GM12875 (cell line): ENCODE measurements at regions not wholly inside any gene's neighbourhood (a gene's known extent, or its start where the extent isn't known, plus 50 kb on each side); places are given as distances from the start of the nearest gene placed in this dataset.

Experiments used
- H3K4me3 ChIP-seq: one replicate; pipeline ENCODE4 v1.5.1; 2011; ENCODE audit warnings: low read depth, low read length, control low read depth
- TF ChIP-seq, protein P1 (sequence below): IDR thresholded peaks from 2 replicates; pipeline ENCODE4 v1.5.1; 2011; ENCODE audit warnings: low read depth, mild to moderate bottlenecking, control low read depth, inconsistent platforms, low read length, moderate library complexity, borderline replicate concordance; ENCODE audit not compliant: insufficient read depth

DNA sequence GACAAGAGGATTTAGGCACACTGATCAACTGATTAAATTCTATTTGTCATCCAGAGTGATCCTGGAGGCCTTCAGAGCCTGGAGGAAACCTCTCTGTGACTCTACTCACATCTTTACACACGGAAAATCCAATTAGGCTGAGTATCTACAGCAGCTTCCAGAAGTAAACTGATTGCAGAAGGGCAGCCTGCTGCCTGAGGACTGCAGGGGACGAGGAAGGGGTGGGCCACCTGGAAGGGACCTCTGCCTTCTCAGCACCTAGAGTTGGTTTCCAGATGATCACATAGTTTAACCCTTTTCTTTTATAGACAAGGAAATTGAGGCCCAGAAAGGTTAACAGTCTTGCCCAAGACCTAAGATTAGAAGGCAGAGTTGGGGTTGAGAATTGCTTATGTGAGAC is 206.1 kb downstream of the DAD1 start:
- H3K4me3 ChIP-seq: no peak overlapping the region
- TF ChIP-seq, protein P1, sequence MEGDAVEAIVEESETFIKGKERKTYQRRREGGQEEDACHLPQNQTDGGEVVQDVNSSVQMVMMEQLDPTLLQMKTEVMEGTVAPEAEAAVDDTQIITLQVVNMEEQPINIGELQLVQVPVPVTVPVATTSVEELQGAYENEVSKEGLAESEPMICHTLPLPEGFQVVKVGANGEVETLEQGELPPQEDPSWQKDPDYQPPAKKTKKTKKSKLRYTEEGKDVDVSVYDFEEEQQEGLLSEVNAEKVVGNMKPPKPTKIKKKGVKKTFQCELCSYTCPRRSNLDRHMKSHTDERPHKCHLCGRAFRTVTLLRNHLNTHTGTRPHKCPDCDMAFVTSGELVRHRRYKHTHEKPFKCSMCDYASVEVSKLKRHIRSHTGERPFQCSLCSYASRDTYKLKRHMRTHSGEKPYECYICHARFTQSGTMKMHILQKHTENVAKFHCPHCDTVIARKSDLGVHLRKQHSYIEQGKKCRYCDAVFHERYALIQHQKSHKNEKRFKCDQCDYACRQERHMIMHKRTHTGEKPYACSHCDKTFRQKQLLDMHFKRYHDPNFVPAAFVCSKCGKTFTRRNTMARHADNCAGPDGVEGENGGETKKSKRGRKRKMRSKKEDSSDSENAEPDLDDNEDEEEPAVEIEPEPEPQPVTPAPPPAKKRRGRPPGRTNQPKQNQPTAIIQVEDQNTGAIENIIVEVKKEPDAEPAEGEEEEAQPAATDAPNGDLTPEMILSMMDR: no peak

DNA sequence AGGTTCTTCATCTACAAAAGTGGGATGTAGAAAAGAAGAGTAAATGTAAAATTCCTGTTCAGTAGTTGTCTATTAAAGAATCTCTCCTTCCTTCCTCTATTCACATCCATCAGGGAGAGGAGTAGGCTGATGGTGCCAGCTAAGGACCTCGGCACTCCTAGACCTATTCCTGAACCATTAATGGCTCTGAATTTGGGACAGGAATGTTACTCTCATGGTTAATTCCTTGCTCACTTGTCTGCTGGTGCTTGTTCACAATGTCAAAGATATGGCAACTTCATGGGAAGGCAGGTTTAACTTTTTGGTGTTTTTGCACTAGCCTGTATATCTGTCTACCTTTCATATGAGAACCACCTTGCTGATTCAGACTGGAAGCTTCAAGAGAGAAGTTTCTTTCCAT is 206.6 kb downstream of the DAD1 start:
- TF ChIP-seq, protein P1: no peak
- no peak overlapping the region for H3K4me3 ChIP-seq

- TF ChIP-seq, protein P1: no peak
- H3K4me3 ChIP-seq: no peak overlapping the region
These were observed 207.3 kb downstream of the DAD1 start for GRCh38 chr14:22381766-22382165.

DNA sequence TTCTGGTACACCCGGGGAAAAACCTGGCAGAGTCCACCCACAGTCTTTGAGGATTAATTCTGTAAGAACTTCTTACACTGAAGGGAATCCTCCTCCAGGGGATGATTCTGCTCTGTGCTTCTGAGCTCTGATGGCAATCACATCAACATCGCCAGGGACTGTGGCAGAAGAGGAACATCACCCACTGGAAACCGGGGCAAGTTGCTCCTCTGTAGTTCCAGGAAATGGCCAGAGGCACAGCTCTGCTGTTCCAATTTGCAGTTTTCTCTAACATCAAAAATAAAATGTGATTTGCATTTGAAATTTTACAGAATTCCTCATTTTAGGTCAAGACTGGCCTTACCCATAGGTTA is 207.6 kb downstream of the DAD1 start:
- TF ChIP-seq, protein P1: no peak
- no peak overlapping the region for H3K4me3 ChIP-seq

GRCh38 chr14:22380571-22381407 is 208.2 kb downstream of the DAD1 start:
- H3K4me3 ChIP-seq: no peak overlapping the region
- TF ChIP-seq, protein P1: no peak

DNA sequence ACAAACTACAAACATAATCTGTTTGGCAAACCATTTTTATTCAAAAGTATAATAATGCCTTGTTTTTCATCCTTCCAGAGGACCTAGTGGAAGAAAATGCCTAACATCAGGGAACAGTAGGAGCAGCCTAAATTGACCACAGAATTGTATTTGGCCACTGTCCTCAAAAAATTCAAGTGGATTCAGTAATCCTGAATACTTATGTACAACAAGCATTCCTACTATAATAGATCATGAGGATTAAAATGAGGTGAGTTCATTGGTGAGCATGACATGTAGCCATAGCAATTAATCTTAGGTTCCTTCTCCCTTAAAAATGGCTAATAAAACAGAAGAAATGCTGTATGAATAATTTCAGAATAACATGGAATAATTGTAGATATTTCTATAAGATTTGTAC is 209.3 kb downstream of the DAD1 start:
- no peak overlapping the region for H3K4me3 ChIP-seq
- TF ChIP-seq, protein P1: no peak

- no peak overlapping the region for H3K4me3 ChIP-seq
- TF ChIP-seq, protein P1: no peak
These were observed 210.8 kb downstream of the DAD1 start for GRCh38 chr14:22378181-22378580.
